ENCODE measurements at regions not wholly inside any gene's neighbourhood (a gene's known extent, or its start where the extent isn't known, plus 50 kb on each side); places are given as distances from the start of the nearest gene placed in this dataset.

DNA sequence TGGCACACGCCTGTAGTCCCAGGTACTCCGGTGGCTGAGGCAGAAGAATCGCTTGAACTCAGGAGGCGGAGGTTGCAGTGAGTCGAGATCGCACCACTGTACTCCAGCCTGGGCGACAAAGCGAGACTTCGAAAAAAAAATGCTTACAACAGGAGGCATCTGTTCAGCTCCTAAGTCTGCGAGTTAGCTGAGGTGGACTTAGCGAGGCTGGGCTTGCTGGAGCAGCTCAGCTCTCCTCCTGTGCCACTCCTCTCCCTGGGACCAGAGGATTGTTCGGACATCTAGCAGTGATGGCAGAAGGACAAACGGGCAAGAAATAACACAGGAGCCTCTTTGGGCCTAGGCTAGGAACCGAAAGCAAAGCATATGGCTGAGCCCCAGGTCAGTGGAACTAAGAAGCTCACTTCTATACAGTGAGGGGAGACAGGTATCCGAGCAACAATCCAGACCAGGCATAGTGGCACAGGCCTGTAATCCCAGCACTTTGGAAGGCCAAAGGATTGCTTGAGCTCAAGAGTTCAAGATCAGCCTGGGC, 260.1 kb downstream of the GLI2 start:
- no peaks in the 10 kb centered on the region for H3K4me1 ChIP-seq (ENCODE audit: low read depth, poor library complexity, severe bottlenecking)
- H3K79me2 ChIP-seq (ENCODE audit: insufficient read depth, low read depth) = no peaks in the 10 kb centered on the region
- TF ChIP-seq, protein P1, sequence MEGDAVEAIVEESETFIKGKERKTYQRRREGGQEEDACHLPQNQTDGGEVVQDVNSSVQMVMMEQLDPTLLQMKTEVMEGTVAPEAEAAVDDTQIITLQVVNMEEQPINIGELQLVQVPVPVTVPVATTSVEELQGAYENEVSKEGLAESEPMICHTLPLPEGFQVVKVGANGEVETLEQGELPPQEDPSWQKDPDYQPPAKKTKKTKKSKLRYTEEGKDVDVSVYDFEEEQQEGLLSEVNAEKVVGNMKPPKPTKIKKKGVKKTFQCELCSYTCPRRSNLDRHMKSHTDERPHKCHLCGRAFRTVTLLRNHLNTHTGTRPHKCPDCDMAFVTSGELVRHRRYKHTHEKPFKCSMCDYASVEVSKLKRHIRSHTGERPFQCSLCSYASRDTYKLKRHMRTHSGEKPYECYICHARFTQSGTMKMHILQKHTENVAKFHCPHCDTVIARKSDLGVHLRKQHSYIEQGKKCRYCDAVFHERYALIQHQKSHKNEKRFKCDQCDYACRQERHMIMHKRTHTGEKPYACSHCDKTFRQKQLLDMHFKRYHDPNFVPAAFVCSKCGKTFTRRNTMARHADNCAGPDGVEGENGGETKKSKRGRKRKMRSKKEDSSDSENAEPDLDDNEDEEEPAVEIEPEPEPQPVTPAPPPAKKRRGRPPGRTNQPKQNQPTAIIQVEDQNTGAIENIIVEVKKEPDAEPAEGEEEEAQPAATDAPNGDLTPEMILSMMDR (conservative IDR thresholded peaks at IDR 0.05; ENCODE audit: low read depth, low read length) = no peak
- no peaks in the 10 kb centered on the region for H3K36me3 ChIP-seq (ENCODE audit: insufficient read depth)
- no peak overlapping the region for H3K27ac ChIP-seq
- no peaks in the 10 kb centered on the region for H3K27me3 ChIP-seq (ENCODE audit: insufficient read depth, low read depth)
- no peak overlapping the region for H3K9ac ChIP-seq
- H4K20me1 ChIP-seq (ENCODE audit: insufficient read depth) = no peaks in the 10 kb centered on the region
- H3K4me2 ChIP-seq = no peak overlapping the region
- H2AFZ ChIP-seq (ENCODE audit: low read depth) = no peak overlapping the region
- no peak overlapping the region for H3K4me3 ChIP-seq (IDR thresholded peaks at IDR 0.05; ENCODE audit: insufficient read depth, low read depth, low read length)

DNA sequence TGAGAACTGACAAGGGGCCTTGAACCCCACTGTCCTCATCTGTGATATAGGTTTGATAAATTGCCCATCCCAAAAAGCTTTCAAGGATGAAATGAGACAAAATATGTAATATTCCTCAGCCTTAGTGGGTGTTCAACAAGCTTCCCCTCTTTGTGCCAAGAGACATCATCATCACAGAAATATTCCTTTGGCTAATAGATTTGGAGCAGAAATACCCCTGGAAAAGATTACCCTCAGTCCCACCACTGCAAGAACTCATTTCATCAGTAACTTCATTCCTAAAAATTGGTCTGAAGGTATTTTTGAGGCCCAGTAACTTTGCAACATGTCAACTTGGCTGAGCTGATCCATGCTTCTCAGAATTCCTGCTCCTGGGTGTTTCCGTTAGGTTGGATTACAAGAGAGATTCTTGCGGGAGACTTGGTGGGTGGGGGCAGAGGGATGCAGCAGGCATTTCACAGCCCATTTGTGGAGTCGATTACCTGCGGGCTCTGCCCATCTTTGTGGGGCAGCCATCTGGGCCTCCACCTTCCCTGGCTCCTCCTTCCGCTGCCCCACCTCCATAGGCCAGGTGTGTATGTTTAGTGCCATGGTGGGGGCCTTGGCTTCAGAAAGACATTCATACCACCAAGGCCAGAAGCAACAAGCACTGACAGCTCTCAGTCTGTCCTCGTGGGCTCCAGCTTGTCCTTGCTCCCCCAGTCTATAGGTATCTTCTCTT, 263.9 kb downstream of the GLI2 start:
- Histone ChIP-seq H3K79me2 (ENCODE audit: insufficient read depth, low read depth) (no peaks in the 10 kb centered on the region), H3K4me1 (ENCODE audit: low read depth, poor library complexity, severe bottlenecking) (no peaks in the 10 kb centered on the region), H3K4me2 (no peak overlapping the region), H3K36me3 (ENCODE audit: insufficient read depth) (no peaks in the 10 kb centered on the region), H3K9ac (no peak overlapping the region), H4K20me1 (ENCODE audit: insufficient read depth) (no peaks in the 10 kb centered on the region), H3K27ac (no peak overlapping the region), H2AFZ (ENCODE audit: low read depth) (no peak overlapping the region), H3K27me3 (ENCODE audit: insufficient read depth, low read depth) (no peaks in the 10 kb centered on the region), H3K4me3 (IDR thresholded peaks at IDR 0.05; ENCODE audit: insufficient read depth, low read depth, low read length) (no peak overlapping the region)
- TF ChIP-seq, protein P1 (conservative IDR thresholded peaks at IDR 0.05; ENCODE audit: low read depth, low read length) = no peak

DNA sequence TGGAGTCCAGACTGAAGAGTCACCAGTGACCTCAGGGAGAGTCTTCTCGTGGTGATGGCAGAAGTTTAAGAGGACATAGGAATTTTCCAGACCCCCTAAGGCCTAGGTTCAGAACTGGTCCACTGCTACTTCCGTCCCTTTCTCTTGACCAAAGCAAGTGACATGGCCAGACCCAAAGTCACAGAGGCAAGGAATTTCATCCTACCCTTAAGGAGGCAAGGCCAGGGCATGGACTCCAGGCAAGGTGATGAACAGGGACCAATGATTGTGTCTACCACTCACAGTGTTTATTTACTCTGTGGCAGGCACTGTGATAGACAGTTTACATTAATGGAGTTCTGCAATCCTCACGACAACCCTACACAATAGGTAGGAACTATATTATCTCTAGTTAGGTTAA, 265.1 kb downstream of the GLI2 start:
- Histone ChIP-seq H4K20me1 (ENCODE audit: insufficient read depth) (no peaks in the 10 kb centered on the region), H3K27me3 (ENCODE audit: insufficient read depth, low read depth) (no peaks in the 10 kb centered on the region), H3K36me3 (ENCODE audit: insufficient read depth) (no peaks in the 10 kb centered on the region), H3K4me2 (no peak overlapping the region), H3K27ac (no peak overlapping the region), H3K4me3 (IDR thresholded peaks at IDR 0.05; ENCODE audit: insufficient read depth, low read depth, low read length) (no peak overlapping the region), H3K9ac (no peak overlapping the region), H3K4me1 (ENCODE audit: low read depth, poor library complexity, severe bottlenecking) (no peaks in the 10 kb centered on the region), H2AFZ (ENCODE audit: low read depth) (no peak overlapping the region), H3K79me2 (ENCODE audit: insufficient read depth, low read depth) (no peaks in the 10 kb centered on the region)
- TF ChIP-seq, protein P1 (conservative IDR thresholded peaks at IDR 0.05; ENCODE audit: low read depth, low read length) = no peak

DNA sequence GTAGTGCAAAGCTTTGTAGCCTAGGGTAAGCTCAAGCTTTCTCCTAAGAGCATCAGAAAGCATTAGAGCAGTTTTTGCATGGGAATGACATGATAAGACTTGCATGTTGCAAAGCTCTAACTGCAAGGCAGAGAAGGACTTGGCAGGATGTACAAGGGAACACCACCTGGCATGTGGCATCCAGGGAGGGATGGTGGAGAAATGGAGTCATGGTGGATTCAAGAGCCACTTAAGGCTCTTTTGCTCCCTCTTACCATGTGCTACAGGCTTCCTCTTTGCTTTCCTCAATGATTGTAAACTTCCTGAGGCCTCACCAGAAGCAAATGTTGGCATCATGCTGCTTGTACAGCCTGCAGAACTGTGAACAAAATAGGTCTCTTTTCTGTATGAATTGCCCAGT, 266.0 kb downstream of the GLI2 start:
- no peak overlapping the region for H3K9ac ChIP-seq
- no peaks in the 10 kb centered on the region for H3K27me3 ChIP-seq (ENCODE audit: insufficient read depth, low read depth)
- H2AFZ ChIP-seq (ENCODE audit: low read depth) = no peak overlapping the region
- H3K36me3 ChIP-seq (ENCODE audit: insufficient read depth) = no peaks in the 10 kb centered on the region
- no peak overlapping the region for H3K27ac ChIP-seq
- H3K79me2 ChIP-seq (ENCODE audit: insufficient read depth, low read depth) = no peaks in the 10 kb centered on the region
- TF ChIP-seq, protein P1 (conservative IDR thresholded peaks at IDR 0.05; ENCODE audit: low read depth, low read length) = no peak
- H3K4me2 ChIP-seq = no peak overlapping the region
- H3K4me3 ChIP-seq (IDR thresholded peaks at IDR 0.05; ENCODE audit: insufficient read depth, low read depth, low read length) = no peak overlapping the region
- H4K20me1 ChIP-seq (ENCODE audit: insufficient read depth) = no peaks in the 10 kb centered on the region
- H3K4me1 ChIP-seq (ENCODE audit: low read depth, poor library complexity, severe bottlenecking) = no peaks in the 10 kb centered on the region

All from KMS-11 (cell line).